ENCODE measurements at regions not wholly inside any gene's neighbourhood (a gene's known extent, or its start where the extent isn't known, plus 50 kb on each side); places are given as distances from the start of the nearest gene placed in this dataset.

GRCh38 chr6:44009425-44010321 lies 117.6 kb downstream of the MRPL14 start:
- no peak for TF ChIP-seq EWSR1 (IDR thresholded peaks at IDR 0.05; ENCODE audit: borderline replicate concordance, low read depth, partially characterized antibody)
- TF ChIP-seq SIN3A (IDR thresholded peaks at IDR 0.05; ENCODE audit: borderline replicate concordance in 2 of 2, control insufficient read depth in 1 of 2, low read depth in 2 of 2, low read length in 2 of 2) = no peak
- TF ChIP-seq FOXP1 (CRISPR knock-in tag; IDR thresholded peaks at IDR 0.05) = no peak
- peak; percentile 78 for TF ChIP-seq NFIC (IDR thresholded peaks at IDR 0.05)
- no peak for TF ChIP-seq HEY1 (CRISPR knock-in tag; IDR thresholded peaks at IDR 0.05; ENCODE audit: borderline replicate concordance)
- peak; percentile 83 for TF ChIP-seq ZNF24 (IDR thresholded peaks at IDR 0.05)
- no peak overlapping the region for H3K9ac ChIP-seq (ENCODE audit: insufficient read depth in 1 of 2, low read depth in 2 of 2, low read length in 2 of 2)
- ChIA-PET CTCF (ENCODE audit: low intra/inter-chr PET ratio) (no interaction called here), POLR2A (interaction anchor here (0.6 to 1.5 kb wide), 5 partner anchors 10 to 226 kb away, joined by 3 to 6 read pairs (median 3); no protein-coding TSS in a partner anchor)
- FAIRE-seq (no peak), ATAC-seq (no peak), DNase-seq (ENCODE audit: extremely low read depth in 1 of 4, low spot score in 3 of 4) (no peak)
- no peaks in the 10 kb centered on the region for H3K27me3 ChIP-seq (ENCODE audit: control insufficient read depth in 2 of 2, insufficient read depth in 2 of 2, low read length in 2 of 2)
- intact Hi-C loops (cut with micrococcal nuclease) = loop anchor here (5.0 kb wide), 2 partner anchors 52 to 53 kb away; no protein-coding TSS in a partner anchor
- WGBS (ENCODE audit: insufficient coverage, low coverage, missing lambda C conversion rate) = 53% methylated on average over 10 of the region's 11 CpGs
- no peak overlapping the region for H3K4me2 ChIP-seq (ENCODE audit: insufficient read depth, low read length)
- no peak overlapping the region for H2AFZ ChIP-seq (ENCODE audit: low read depth, low read length)
- no peaks in the 10 kb centered on the region for H3K9me3 ChIP-seq (replicated peaks; ENCODE audit: control insufficient read depth, insufficient read depth, low read depth, low read length)
- peaks cover 4 to 23% of the 10 kb centered on the region in 2 experiments; a peak in 4 of 5 replicates for H3K4me1 ChIP-seq (replicated peaks in 1 of 2; ENCODE audit: control insufficient read depth in 2 of 2, insufficient read depth in 2 of 2, low read length in 2 of 2)
- in situ Hi-C loops (cut with MboI) = no loop called here
- no peaks in the 10 kb centered on the region for H3K9me1 ChIP-seq (ENCODE audit: control insufficient read depth, insufficient read depth, low read length)
- no peaks in the 10 kb centered on the region for H3K36me3 ChIP-seq (ENCODE audit: control insufficient read depth, insufficient read depth, low read length)
- H4K20me1 ChIP-seq (replicated peaks; ENCODE audit: control insufficient read depth, insufficient read depth, low read length) = no peaks in the 10 kb centered on the region
- no peaks in the 10 kb centered on the region for H3K79me2 ChIP-seq (ENCODE audit: control insufficient read depth, insufficient read depth, low read length)
- no peak overlapping the region for H3K4me3 ChIP-seq
- BruUV-seq (replicated peaks) = no TSS peak
- no peak overlapping the region for H3K27ac ChIP-seq (ENCODE audit: extremely low read depth, low read depth, low read length)

Data from K562 (cell line).